K562 (cell line): ENCODE measurements at regions not wholly inside any gene's neighbourhood (a gene's known extent, or its start where the extent isn't known, plus 50 kb on each side); places are given as distances from the start of the nearest gene placed in this dataset.

ENCODE experiments used
- ATAC-seq: fragments of 200-7000 bp; cut with Tn5 transposase; 3 replicates; pipeline ENCODE4 v1.9.1; 2020; ENCODE audit warnings: moderate library complexity
- BruUV-seq: library from RNA; stranded (reverse); fragments of 400-500 nt; replicated peaks from 2 replicates; lab custom pipeline; 2021; lab: Mats Ljungman, UMichigan
- CTCF ChIA-PET: fragments of 300-600 bp; formaldehyde crosslinking; extraction: SDS; loops from one replicate; lab custom pipeline; 2021; ENCODE audit warnings: low intra/inter-chr PET ratio; lab: Yijun Ruan, JAX
- POLR2A ChIA-PET: fragments of 300-600, 350-650 bp; sonication (Branson Sonifier 250); formaldehyde crosslinking; extraction: SDS; loops from one replicate; lab custom pipeline; 2021; ENCODE audit warnings: antibody characterized with exemption, inconsistent platforms; lab: Yijun Ruan, JAX
- DNase-seq, 4 experiments: peaks; one replicate each; pipeline versions ENCODE4 v3.0.0 to v3.0.0-alpha.2; 2011 to 2018; ENCODE audit warnings: low spot score in 3 of 4, mixed read lengths in 3 of 4; ENCODE audit errors: extremely low read depth in 1 of 4
- FAIRE-seq: peaks from 2 replicates; lab custom pipeline; 2011; peaks lifted over from hg19 to GRCh38; lab: Jason Lieb, UNC
- H2AFZ ChIP-seq: 2 replicates; pipeline ENCODE4 v1.6.0; 2011; ENCODE audit warnings: low read depth, low read length, control low read depth, inconsistent platforms
- H3K27ac ChIP-seq: fragments of 200-600 bp; 3 replicates; pipeline ENCODE4 v1.8.0; 2011; ENCODE audit warnings: low read depth, mild to moderate bottlenecking, control low read depth, inconsistent platforms, low read length, moderate library complexity, mixed read lengths; ENCODE audit errors: extremely low read depth
- H3K27me3 ChIP-seq, 2 experiments: fragments of 300-600 bp in 1 of 2; 2 replicates in 1 of 2; 3 replicates in 1 of 2; pipeline versions ENCODE4 v1.6.0 to v1.8.0; 2011; ENCODE audit warnings: inconsistent platforms in 2 of 2, low read length in 2 of 2, mild to moderate bottlenecking in 1 of 2, mixed read lengths in 1 of 2, moderate library complexity in 1 of 2; ENCODE audit not compliant: control insufficient read depth in 2 of 2, insufficient read depth in 2 of 2
- H3K36me3 ChIP-seq: fragments of 300-600 bp; 3 replicates; pipeline ENCODE4 v1.8.0; 2011; ENCODE audit warnings: mild to moderate bottlenecking, low read length, inconsistent platforms; ENCODE audit not compliant: control insufficient read depth, insufficient read depth
- H3K4me1 ChIP-seq, 2 experiments: fragments of 200-600 bp in 1 of 2; replicated peaks in 1 of 2; 2 replicates in 1 of 2; 3 replicates in 1 of 2; pipeline versions ENCODE4 v1.5.1 to v1.8.0; 2011; ENCODE audit warnings: inconsistent platforms in 2 of 2, low read length in 2 of 2, mild to moderate bottlenecking in 1 of 2, mixed read lengths in 1 of 2, moderate library complexity in 1 of 2; ENCODE audit not compliant: control insufficient read depth in 2 of 2, insufficient read depth in 2 of 2
- H3K4me2 ChIP-seq: 2 replicates; pipeline ENCODE4 v1.6.1; 2011; ENCODE audit warnings: low read length, control low read depth, inconsistent platforms, mixed read lengths; ENCODE audit not compliant: insufficient read depth
- H3K4me3 ChIP-seq: fragments of 200-600 bp; sonication (generic), shearing (Covaris generic); 2 replicates; pipeline ENCODE4 v1.5.1; 2016; ENCODE audit warnings: control low read depth, inconsistent platforms
- H3K79me2 ChIP-seq: fragments of 200-600 bp; 3 replicates; pipeline ENCODE4 v1.8.0; 2011; ENCODE audit warnings: low read length, inconsistent platforms; ENCODE audit not compliant: control insufficient read depth, insufficient read depth
- H3K9ac ChIP-seq, 2 experiments: 2 replicates each; pipeline versions ENCODE4 v1.6.0 to v1.6.1; 2011; ENCODE audit warnings: low read depth in 2 of 2, low read length in 2 of 2, control low read depth in 1 of 2, inconsistent platforms in 1 of 2, mild to moderate bottlenecking in 1 of 2, mixed read lengths in 1 of 2; ENCODE audit not compliant: insufficient read depth in 1 of 2
- H3K9me1 ChIP-seq: one replicate; pipeline ENCODE4 v1.6.0; 2011; ENCODE audit warnings: inconsistent platforms, mild to moderate bottlenecking, low read length, moderate library complexity; ENCODE audit not compliant: control insufficient read depth, insufficient read depth
- H3K9me3 ChIP-seq: replicated peaks from 2 replicates; pipeline ENCODE4 v1.5.1; 2011; ENCODE audit warnings: low read depth, low read length, inconsistent platforms; ENCODE audit not compliant: control insufficient read depth, insufficient read depth
- H4K20me1 ChIP-seq: replicated peaks from 2 replicates; pipeline ENCODE4 v1.6.1; 2011; ENCODE audit warnings: low read length, inconsistent platforms, mixed read lengths; ENCODE audit not compliant: control insufficient read depth, insufficient read depth
- ATF1 ChIP-seq, 2 experiments: fragments of 450-650 bp in 1 of 2; IDR thresholded peaks; 2 replicates each; pipeline ENCODE4 v1.6.1; 2016; ENCODE audit warnings: missing compliant biosample characterization in 1 of 2, missing genetic modification characterization in 1 of 2
- BCL6 ChIP-seq: fragments of 250-450 bp; sonication (Bioruptor Pico); IDR thresholded peaks from 2 replicates; pipeline ENCODE4 v1.4.0; 2020
- BRCA1 ChIP-seq, 2 experiments: fragments of 450-650 bp in 1 of 2; sonication (generic) in 1 of 2; formaldehyde crosslinking in 1 of 2; IDR thresholded peaks; 2 replicates each; pipeline versions ENCODE4 v1.5.0 to v1.6.1; 2017 to 2020; ENCODE audit warnings: mild to moderate bottlenecking in 1 of 2, missing genetic modification reagents in 1 of 2
- CXXC5 ChIP-seq: fragments of 250-450 bp; sonication (Bioruptor Pico); IDR thresholded peaks from 2 replicates; pipeline ENCODE4 v1.8.0; 2022; ENCODE audit warnings: inconsistent platforms, mild to moderate bottlenecking, moderate library complexity
- GTF2A2 ChIP-seq: IDR thresholded peaks from 2 replicates; pipeline ENCODE4 v1.6.1; 2016; ENCODE audit warnings: mild to moderate bottlenecking, missing genetic modification characterization, missing compliant biosample characterization
- HDAC1 ChIP-seq, 2 experiments: fragments of 450-650 bp; IDR thresholded peaks; 2 replicates each; pipeline ENCODE4 v1.6.1; 2016 to 2017; ENCODE audit warnings: inconsistent platforms in 1 of 2, mild to moderate bottlenecking in 1 of 2, moderate library complexity in 1 of 2
- IRF2 ChIP-seq: sonication (generic); formaldehyde crosslinking; IDR thresholded peaks from 2 replicates; pipeline ENCODE4 v1.8.1; 2022; ENCODE audit warnings: mild to moderate bottlenecking, missing genetic modification reagents
- SAFB2 ChIP-seq: fragments of 200-400 bp; formaldehyde crosslinking; IDR thresholded peaks from 2 replicates; pipeline ENCODE4 v1.6.1; 2018; ENCODE audit warnings: borderline replicate concordance, low read length, low read depth, moderate library complexity; ENCODE audit not compliant: severe bottlenecking
- TEAD4 ChIP-seq, 2 experiments: sonication (generic) in 1 of 2; formaldehyde crosslinking in 1 of 2; IDR thresholded peaks; 2 replicates each; pipeline versions ENCODE4 v1.6.1 to v1.8.0; 2012 to 2022; ENCODE audit warnings: borderline replicate concordance in 1 of 2, inconsistent platforms in 1 of 2, low read length in 1 of 2, mild to moderate bottlenecking in 1 of 2, missing genetic modification reagents in 1 of 2
- ZNF23 ChIP-seq: fragments of 250-450 bp; sonication (Bioruptor Pico); IDR thresholded peaks from 2 replicates; pipeline ENCODE4 v1.4.0; 2020; ENCODE audit warnings: mild to moderate bottlenecking
- ZNF589 ChIP-seq: fragments of 200-800 bp; sonication (Bioruptor generic); IDR thresholded peaks from 2 replicates; pipeline ENCODE4 v1.6.1; 2016; ENCODE audit warnings: low read depth, missing genetic modification characterization, missing compliant biosample characterization
- ZNF75A ChIP-seq: fragments of 450-650 bp; formaldehyde crosslinking; IDR thresholded peaks from 2 replicates; pipeline ENCODE4 v1.4.0; 2020; ENCODE audit warnings: mild to moderate bottlenecking
- WGBS: fragments of 100-300 bp; shearing (Covaris generic); methylation state at CpG from one replicate; pipeline ENCODE4 v1.1.6; 2016; ENCODE audit warnings: low coverage, mixed read lengths; ENCODE audit not compliant: insufficient coverage; ENCODE audit errors: missing lambda C conversion rate; 5-methylcytosine and 5-hydroxymethylcytosine counted together
- in situ Hi-C: fragments of 300-500 bp; cut with MboI; formaldehyde crosslinking; loops from 4 replicates; pipeline ENCODE4 v1.15.0; 2018; ENCODE audit warnings: inconsistent platforms, mixed read lengths
- intact Hi-C: fragments of 100-400 bp; cut with micrococcal nuclease; formaldehyde crosslinking; loops from 2 replicates; pipeline ENCODE4 v1.14.2; 2022
- TF ChIP-seq, protein P1 (sequence below): sonication (generic); formaldehyde crosslinking; IDR thresholded peaks from 2 replicates; pipeline ENCODE4 v1.8.0; 2022; ENCODE audit warnings: mild to moderate bottlenecking, low read depth, missing genetic modification reagents
- TF ChIP-seq, protein P2 (sequence below): fragments of 450-650 bp; IDR thresholded peaks from 2 replicates; pipeline ENCODE4 v1.6.1; 2016; ENCODE audit warnings: missing biosample characterization, missing genetic modification characterization
- TF ChIP-seq, protein P3 (sequence below): fragments of 250-450 bp; sonication (Bioruptor Pico); IDR thresholded peaks from 2 replicates; pipeline ENCODE4 v1.5.0; 2021; ENCODE audit warnings: mild to moderate bottlenecking, moderate library complexity

DNA sequence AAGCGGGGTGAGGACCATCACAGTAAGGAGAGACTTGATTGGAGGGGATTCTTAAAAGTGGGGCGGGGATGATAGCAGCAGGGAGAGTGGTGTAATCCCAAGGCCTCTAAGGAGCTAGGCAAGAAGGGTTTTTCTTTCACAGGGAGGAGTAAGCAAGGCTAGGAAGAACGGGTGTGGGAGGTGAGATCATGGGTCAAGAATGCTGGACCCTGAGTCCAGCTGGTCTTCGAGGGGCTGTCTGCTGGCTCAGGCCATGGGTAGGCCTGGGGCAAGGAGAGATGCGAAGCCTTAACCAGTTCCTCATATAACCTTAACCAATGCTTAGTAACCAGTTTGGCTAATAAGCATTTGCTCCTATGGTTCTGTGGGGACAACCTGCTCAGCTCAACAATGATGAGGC, 599.1 kb downstream of the NPHP4 start:
- FAIRE-seq (no peak), ATAC-seq (no peak), DNase-seq (no peak)
- H4K20me1 ChIP-seq, result no peaks in the 10 kb centered on the region
- H3K9me3 ChIP-seq, result no peaks in the 10 kb centered on the region
- intact Hi-C loops (no loop called here), in situ Hi-C loops (no loop called here)
- H3K27ac ChIP-seq, result no peak overlapping the region
- no TSS peak for BruUV-seq
- H3K9ac ChIP-seq, result no peak overlapping the region
- no peak overlapping the region for H3K4me3 ChIP-seq
- H3K4me2 ChIP-seq, result no peak overlapping the region
- 0% methylated on average over 5 of the region's 5 CpGs for WGBS
- POLR2A ChIA-PET, result no interaction called here
- H2AFZ ChIP-seq, result no peak overlapping the region
- H3K4me1 ChIP-seq, result no peaks in the 10 kb centered on the region
- TF ChIP-seq, protein P1, sequence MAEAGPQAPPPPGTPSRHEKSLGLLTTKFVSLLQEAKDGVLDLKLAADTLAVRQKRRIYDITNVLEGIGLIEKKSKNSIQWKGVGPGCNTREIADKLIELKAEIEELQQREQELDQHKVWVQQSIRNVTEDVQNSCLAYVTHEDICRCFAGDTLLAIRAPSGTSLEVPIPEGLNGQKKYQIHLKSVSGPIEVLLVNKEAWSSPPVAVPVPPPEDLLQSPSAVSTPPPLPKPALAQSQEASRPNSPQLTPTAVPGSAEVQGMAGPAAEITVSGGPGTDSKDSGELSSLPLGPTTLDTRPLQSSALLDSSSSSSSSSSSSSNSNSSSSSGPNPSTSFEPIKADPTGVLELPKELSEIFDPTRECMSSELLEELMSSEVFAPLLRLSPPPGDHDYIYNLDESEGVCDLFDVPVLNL (CRISPR knock-in tag), result no peak
- TF ChIP-seq GTF2A2 (tag), result no peak
- no peak for TF ChIP-seq ZNF589 (CRISPR knock-in tag)
- TF ChIP-seq, protein P2, sequence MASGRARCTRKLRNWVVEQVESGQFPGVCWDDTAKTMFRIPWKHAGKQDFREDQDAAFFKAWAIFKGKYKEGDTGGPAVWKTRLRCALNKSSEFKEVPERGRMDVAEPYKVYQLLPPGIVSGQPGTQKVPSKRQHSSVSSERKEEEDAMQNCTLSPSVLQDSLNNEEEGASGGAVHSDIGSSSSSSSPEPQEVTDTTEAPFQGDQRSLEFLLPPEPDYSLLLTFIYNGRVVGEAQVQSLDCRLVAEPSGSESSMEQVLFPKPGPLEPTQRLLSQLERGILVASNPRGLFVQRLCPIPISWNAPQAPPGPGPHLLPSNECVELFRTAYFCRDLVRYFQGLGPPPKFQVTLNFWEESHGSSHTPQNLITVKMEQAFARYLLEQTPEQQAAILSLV (tag), result no peak
- TF ChIP-seq CXXC5 (CRISPR knock-in tag), result no peak
- no peak for TF ChIP-seq HDAC1 (IDR thresholded peaks at IDR 0.05)
- TF ChIP-seq SAFB2, result no peak
- no peak for TF ChIP-seq BCL6 (CRISPR knock-in tag)
- TF ChIP-seq IRF2 (CRISPR knock-in tag), result no peak
- TF ChIP-seq ATF1 (CRISPR knock-in tag; IDR thresholded peaks at IDR 0.05), result no peak
- TF ChIP-seq ATF1 (tag; IDR thresholded peaks at IDR 0.05), result no peak
- TF ChIP-seq TEAD4 (IDR thresholded peaks at IDR 0.05; ENCODE audit: low read length), result no peak
- TF ChIP-seq TEAD4 (CRISPR knock-in tag; IDR thresholded peaks at IDR 0.05; ENCODE audit: borderline replicate concordance), result no peak
- TF ChIP-seq BRCA1 (IDR thresholded peaks at IDR 0.05), result no peak
- TF ChIP-seq BRCA1 (CRISPR knock-in tag; IDR thresholded peaks at IDR 0.05), result no peak
- no peak for TF ChIP-seq ZNF75A
- no peak for TF ChIP-seq ZNF23
- TF ChIP-seq, protein P3, sequence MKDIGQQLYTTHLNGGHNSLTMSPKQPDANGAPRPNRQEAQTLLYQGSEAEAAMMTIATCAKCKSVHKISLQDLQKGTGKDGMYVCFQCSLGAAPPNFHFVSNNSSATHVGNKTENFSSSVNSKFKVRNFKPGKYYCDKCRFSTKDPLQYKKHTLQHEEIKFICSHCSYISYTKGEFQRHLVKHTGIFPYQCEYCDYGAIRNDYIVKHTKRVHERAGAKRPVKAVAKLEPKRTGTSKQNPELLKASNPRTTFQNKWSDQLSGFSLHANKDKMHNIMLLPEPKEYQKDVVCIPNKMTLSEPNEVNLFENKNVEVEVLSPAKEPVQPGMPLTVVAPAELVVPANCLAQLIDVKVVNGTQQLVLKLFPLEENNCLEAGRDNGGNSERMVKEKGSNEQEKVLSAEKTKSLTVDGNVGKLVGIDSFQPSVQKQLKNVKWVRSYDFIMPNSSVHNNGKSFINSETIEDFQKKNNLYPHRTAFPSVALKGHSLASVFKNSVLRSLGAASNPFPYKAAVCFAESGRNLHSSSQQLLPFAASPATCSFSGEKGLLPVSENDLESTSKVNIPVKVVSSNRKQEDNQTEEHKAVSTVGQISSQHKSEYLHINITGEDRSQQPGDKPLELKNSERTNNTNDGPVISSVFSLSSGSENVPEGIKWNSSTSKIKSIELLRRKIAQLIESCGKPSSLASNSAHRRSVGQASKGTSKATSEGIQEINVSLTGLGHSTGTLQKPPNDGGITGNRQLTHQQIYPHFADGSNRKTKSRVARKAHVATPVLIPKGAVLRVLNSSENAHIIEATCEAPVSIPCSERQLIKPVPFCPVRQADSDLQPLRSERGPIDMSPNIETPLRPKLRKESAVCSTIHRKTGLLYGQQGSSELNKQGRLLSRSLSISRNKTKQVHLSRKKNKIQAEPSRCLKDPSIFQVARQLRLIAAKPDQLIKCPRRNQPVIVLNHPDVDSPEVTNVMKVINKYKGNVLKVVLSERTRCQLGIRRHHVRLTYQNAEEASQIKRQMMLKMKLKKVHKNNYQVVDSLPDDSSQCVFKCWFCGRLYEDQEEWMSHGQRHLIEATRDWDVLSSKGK, result no peak
- no peaks in the 10 kb centered on the region; a peak in 1 of 5 replicates for H3K27me3 ChIP-seq
- CTCF ChIA-PET, result no interaction called here
- H3K9me1 ChIP-seq, result no peaks in the 10 kb centered on the region
- H3K79me2 ChIP-seq, result no peaks in the 10 kb centered on the region
- H3K36me3 ChIP-seq, result no peaks in the 10 kb centered on the region
